Adrenal gland (tissue), 9 donors: ENCODE measurements at regions not wholly inside any gene's neighbourhood (a gene's known extent, or its start where the extent isn't known, plus 50 kb on each side); places are given as distances from the start of the nearest gene placed in this dataset.
"Not testable (repeated sequence)": the region's sequence is repeated elsewhere in the genome, so short reads cannot be mapped to it uniquely, and the experiment has no call there.

Experiments
- DNase-seq, 7 donors: peaks; one replicate each; pipeline ENCODE4 v3.0.0-alpha.2; 2019 to 2020
- H3K27ac ChIP-seq, 5 donors: fragments of 200-600 bp; sonication (generic) in 4 of 5; 1 replicate in 3 of 5; 2 replicates in 2 of 5; pipeline versions ENCODE4 v1.5.1 to v1.8.0; 2016 to 2020; ENCODE audit warnings: mild to moderate bottlenecking in 1 of 5
- H3K27me3 ChIP-seq: fragments of 200-600 bp; 2 replicates; pipeline ENCODE4 v1.8.0; 2021
- H3K36me3 ChIP-seq, 2 donors: fragments of 200-600 bp; replicated peaks in 1 of 2; 1 replicate in 1 of 2; 2 replicates in 1 of 2; pipeline versions ENCODE4 v1.5.1 to v1.8.0; 2018 to 2022
- H3K4me1 ChIP-seq, 2 donors: fragments of 200-600 bp; replicated peaks in 1 of 2; 1 replicate in 1 of 2; 2 replicates in 1 of 2; pipeline versions ENCODE4 v1.5.1 to v1.8.0; 2018 to 2021
- H3K4me3 ChIP-seq, 4 donors: fragments of 200-600 bp; sonication (generic) in 3 of 4; one replicate each; pipeline ENCODE4 v1.5.1; 2016 to 2018
- H3K9me3 ChIP-seq, 3 donors: fragments of 200-600 bp; sonication (generic) in 1 of 3; replicated peaks in 1 of 3; 1 replicate in 2 of 3; 2 replicates in 1 of 3; pipeline versions ENCODE4 v1.5.1 to v1.8.0; 2016 to 2021
- POLR2A ChIP-seq, 2 donors: fragments of 450-650 bp; IDR thresholded peaks; one replicate each; pipeline ENCODE4 v1.6.1; 2017; ENCODE audit warnings: antibody characterized with exemption in 2 of 2, mild to moderate bottlenecking in 2 of 2, moderate library complexity in 1 of 2
- WGBS, 4 donors: extraction: QIAGEN DNeasy Blood & Tissue Kit in 2 of 4; methylation state at CpG; one replicate each; pipeline versions ENCODE4 v1.1.5 to v1.1.7; 2013 to 2017; 5-methylcytosine and 5-hydroxymethylcytosine counted together
- intact Hi-C, 2 donors: fragments of 100-400 bp; cut with DNase I; formaldehyde crosslinking; loops; one replicate each; pipeline versions ENCODE4 v1.14.1 to v1.15.0; 2022 to 2023
- TF ChIP-seq, protein P1 (sequence below), 6 experiments: fragments of 450-650 bp in 4 of 6; fragments of 200-600 bp in 2 of 6; sonication (generic) in 1 of 6; IDR thresholded peaks; 1 replicate in 5 of 6; 2 replicates in 1 of 6; pipeline versions ENCODE4 v1.5.1 to v1.8.0; 2016 to 2021; ENCODE audit warnings: antibody characterized with exemption in 6 of 6, mild to moderate bottlenecking in 2 of 6, moderate library complexity in 1 of 6
- donor health status: healthy with polysubstance abuse.
- donor health status: Bipolar disorder and iron deficiency.
- donor health status: DM: yes; HTN: yes; CAD: no.
- donor health status: DM: no; HTN: no; CAD: no.
- donor health status: DM: no; HTN: no; CAD: no.

DNA sequence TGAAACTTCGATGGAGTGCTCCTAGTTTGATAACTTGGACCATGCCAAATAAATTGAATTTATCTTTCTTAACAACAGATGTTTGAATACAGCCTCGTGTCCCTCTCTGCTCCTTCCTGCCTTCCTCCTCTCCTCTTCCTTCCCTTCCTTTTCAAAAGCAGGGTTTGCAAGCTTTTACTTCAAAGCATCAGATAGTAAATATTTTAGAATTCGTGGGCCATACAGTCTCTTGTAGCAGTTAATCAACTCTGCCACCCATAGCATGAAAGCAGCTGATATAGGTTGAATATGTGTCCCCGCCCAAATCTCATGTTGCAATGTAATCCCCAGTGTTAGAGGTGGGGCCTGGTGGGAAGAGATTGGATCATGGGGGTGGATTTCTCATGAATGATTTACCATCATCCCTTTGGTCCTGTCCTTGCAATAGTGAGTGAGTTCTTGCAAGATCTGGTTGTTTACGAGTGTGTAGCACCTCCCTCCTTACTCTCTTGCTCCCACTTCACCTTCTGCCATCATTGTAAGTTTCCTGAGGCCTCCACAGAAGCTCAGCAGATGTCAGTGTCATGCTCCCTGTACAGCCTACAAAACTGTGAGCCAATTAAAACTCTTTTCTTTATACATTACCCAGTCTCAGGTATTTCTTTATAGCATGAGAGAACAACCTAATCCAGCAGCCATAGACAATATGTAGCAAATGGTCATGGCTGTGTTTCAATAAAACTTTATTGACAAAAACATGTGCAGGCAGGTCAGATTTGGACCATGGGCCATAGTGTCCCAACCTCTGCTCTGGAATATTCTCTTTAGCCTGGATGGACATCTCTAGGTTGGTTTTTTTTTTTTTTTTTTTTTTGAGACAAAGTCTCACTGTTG is 102.8 kb downstream of the ALG1L2 start:
- H3K27me3 ChIP-seq, H3K4me1 ChIP-seq, H3K27ac ChIP-seq, H3K9me3 ChIP-seq, H3K4me3 ChIP-seq, DNase-seq, intact Hi-C loops, H3K36me3 ChIP-seq: not testable (repeated sequence)
- 57 to 72% (median 64%) methylated on average over 5 of the region's 5 CpGs for WGBS, 4 donors

- H3K4me1 ChIP-seq, H3K4me3 ChIP-seq, H3K9me3 ChIP-seq, intact Hi-C loops, DNase-seq, H3K36me3 ChIP-seq, H3K27ac ChIP-seq, H3K27me3 ChIP-seq: not testable (repeated sequence)
- WGBS, 4 donors: 50 to 62% (median 51%) methylated on average over 1 of the region's 1 CpG
These were observed 119.6 kb downstream of the ALG1L2 start for GRCh38 chr3:130201272-130201671.

DNA sequence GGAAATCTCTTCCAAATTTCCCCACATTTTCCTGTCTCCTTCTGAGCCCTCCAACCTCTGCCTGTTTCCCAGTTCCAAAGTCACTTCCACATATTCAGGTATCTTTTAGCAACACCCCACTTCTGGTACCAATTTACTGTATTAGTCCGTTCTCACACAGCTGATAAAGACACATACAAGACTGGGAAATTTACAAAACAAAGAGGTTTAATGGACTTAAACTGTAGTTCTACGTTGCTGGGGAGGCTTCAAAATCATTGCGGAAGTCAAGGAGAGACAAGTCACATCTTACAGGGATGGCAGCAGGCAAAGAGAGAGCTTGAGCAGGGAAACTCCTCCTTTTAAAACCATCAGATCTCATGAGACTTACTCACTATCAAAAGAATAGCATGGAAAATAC is 122.0 kb downstream of the ALG1L2 start:
- H3K4me3 ChIP-seq: not testable (repeated sequence)

DNA sequence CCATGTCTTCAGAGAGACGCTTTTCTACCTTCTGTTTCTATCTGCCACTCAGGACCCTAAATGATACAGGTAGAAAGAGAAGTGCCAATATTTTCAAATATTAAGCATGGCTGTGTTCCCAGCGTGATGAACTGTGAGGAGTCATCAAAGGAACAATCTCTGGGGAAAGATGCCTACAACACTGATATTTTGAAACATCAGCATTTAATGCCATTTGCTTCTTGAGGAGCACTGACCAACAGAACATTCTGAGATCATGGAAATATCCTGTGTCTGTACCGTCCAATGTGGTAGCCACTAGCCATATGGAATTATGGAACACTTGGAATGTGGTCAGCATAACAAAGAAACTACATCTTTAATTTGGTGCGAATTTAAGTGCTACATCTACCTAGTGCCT is 117.9 kb upstream of the COL6A5 start:
- no peak overlapping the region for H3K4me3 ChIP-seq
- H3K27me3 ChIP-seq: peaks cover 2% of the 10 kb centered on the region
- TF ChIP-seq, protein P1, sequence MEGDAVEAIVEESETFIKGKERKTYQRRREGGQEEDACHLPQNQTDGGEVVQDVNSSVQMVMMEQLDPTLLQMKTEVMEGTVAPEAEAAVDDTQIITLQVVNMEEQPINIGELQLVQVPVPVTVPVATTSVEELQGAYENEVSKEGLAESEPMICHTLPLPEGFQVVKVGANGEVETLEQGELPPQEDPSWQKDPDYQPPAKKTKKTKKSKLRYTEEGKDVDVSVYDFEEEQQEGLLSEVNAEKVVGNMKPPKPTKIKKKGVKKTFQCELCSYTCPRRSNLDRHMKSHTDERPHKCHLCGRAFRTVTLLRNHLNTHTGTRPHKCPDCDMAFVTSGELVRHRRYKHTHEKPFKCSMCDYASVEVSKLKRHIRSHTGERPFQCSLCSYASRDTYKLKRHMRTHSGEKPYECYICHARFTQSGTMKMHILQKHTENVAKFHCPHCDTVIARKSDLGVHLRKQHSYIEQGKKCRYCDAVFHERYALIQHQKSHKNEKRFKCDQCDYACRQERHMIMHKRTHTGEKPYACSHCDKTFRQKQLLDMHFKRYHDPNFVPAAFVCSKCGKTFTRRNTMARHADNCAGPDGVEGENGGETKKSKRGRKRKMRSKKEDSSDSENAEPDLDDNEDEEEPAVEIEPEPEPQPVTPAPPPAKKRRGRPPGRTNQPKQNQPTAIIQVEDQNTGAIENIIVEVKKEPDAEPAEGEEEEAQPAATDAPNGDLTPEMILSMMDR (IDR thresholded peaks at IDR 0.05): no peak
- TF ChIP-seq POLR2A (IDR thresholded peaks at IDR 0.05): no peak
- DNase-seq: no peak
- no peaks in the 10 kb centered on the region for H3K4me1 ChIP-seq
- H3K27ac ChIP-seq: no peak overlapping the region
- H3K9me3 ChIP-seq: no peaks in the 10 kb centered on the region
- intact Hi-C loops: no loop called here
- 83 to 88% (median 85%) methylated on average over 4 of the region's 4 CpGs for WGBS, 4 donors
- no peaks in the 10 kb centered on the region for H3K36me3 ChIP-seq

More for the DNA sequence above, 122.0 kb downstream of the ALG1L2 start:
- H3K9me3 ChIP-seq, DNase-seq, intact Hi-C loops, H3K27ac ChIP-seq, H3K27me3 ChIP-seq, H3K36me3 ChIP-seq, H3K4me1 ChIP-seq: not testable (repeated sequence)
- WGBS, 4 donors: 85 to 91% (median 89%) methylated on average over 3 of the region's 3 CpGs

DNA sequence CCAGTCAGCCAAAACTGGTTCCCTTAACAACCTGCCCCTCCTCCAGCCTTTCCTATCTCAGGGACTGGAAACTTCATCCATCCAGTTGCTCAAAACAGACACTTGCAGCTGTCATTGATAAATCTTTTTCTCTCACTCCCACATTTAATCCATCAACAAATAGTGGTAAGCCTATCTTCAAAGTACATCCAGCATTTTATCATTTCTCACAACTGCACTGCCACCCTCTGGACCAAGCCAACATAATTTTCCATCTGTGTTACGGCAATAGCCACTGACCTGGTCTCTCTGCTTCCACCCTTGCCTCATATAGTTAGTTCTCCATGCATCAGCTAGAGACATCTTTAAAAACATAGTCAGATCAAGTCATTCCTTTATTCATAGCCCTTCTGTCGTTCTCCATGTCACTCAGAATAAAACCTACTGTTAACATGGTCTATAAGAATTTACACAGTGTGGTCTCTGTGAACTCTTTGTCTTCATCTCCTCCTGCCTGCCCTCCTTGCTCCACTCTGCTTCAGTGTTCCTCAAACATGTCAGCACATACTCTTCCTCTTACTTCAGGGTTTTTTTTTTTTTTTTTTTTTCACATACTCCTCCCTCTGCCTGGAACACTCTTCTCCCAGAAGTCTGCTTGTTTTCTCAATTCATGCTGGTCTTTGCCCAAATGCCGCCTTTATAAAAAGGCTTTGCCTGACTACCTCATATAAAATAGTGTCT is 102.5 kb upstream of the COL6A5 start:
- H3K27me3 ChIP-seq: peaks cover 5% of the 10 kb centered on the region
- TF ChIP-seq, protein P1 (IDR thresholded peaks at IDR 0.05): peak in 4 of 6 experiments; percentile 15 to 28 (median 22)
- TF ChIP-seq POLR2A (IDR thresholded peaks at IDR 0.05): no peak
- no peaks in the 10 kb centered on the region for H3K4me1 ChIP-seq
- 46 to 55% (median 50%) methylated on average over 3 of the region's 3 CpGs for WGBS, 4 donors
- H3K27ac ChIP-seq: no peak overlapping the region
- H3K4me3 ChIP-seq: no peak overlapping the region
- H3K9me3 ChIP-seq: no peaks in the 10 kb centered on the region
- intact Hi-C loops: no loop called here
- peak in 1 of 7 donors; percentile 25 for DNase-seq
- H3K36me3 ChIP-seq: no peaks in the 10 kb centered on the region
